GM06990 (cell line): ENCODE measurements at regions not wholly inside any gene's neighbourhood (a gene's known extent, or its start where the extent isn't known, plus 50 kb on each side); places are given as distances from the start of the nearest gene placed in this dataset.

ENCODE experiments used
- DNase-seq: peaks from one replicate; pipeline ENCODE4 v3.0.0-alpha.2; 2011; ENCODE audit not compliant: insufficient read length; ENCODE audit errors: extremely low read depth
- H3K27me3 ChIP-seq: replicated peaks from 2 replicates; pipeline ENCODE4 v1.6.0; 2011; ENCODE audit warnings: low read length; ENCODE audit not compliant: control insufficient read depth, insufficient read depth
- H3K36me3 ChIP-seq: 2 replicates; pipeline ENCODE4 v1.5.1; 2011; ENCODE audit warnings: low read length; ENCODE audit not compliant: control insufficient read depth, insufficient read depth
- H3K4me3 ChIP-seq: replicated peaks from 2 replicates; pipeline ENCODE4 v1.5.1; 2011; ENCODE audit warnings: low read depth, mild to moderate bottlenecking, control low read depth, low read length
- CTCF ChIP-seq: IDR thresholded peaks from 2 replicates; pipeline ENCODE4 v1.5.1; 2011; ENCODE audit warnings: low read length, control low read depth, mild to moderate bottlenecking, inconsistent platforms; ENCODE audit not compliant: insufficient read depth, poor library complexity, severe bottlenecking

GRCh38 chr12:65759735-65760134 is 64.5 kb upstream of the HMGA2 start:
- no peak for DNase-seq
- no peak for TF ChIP-seq CTCF
- H3K27me3 ChIP-seq: no peaks in the 10 kb centered on the region
- H3K4me3 ChIP-seq: no peak overlapping the region
- H3K36me3 ChIP-seq: no peaks in the 10 kb centered on the region

- Histone ChIP-seq H3K27me3 (no peaks in the 10 kb centered on the region), H3K36me3 (no peaks in the 10 kb centered on the region), H3K4me3 (no peak overlapping the region)
- no peak for TF ChIP-seq CTCF
- no peak for DNase-seq
Observed at GRCh38 chr12:65761301-65761700, 63.0 kb upstream of the HMGA2 start.

- TF ChIP-seq CTCF: no peak
- Histone ChIP-seq H3K27me3 (no peaks in the 10 kb centered on the region), H3K36me3 (no peaks in the 10 kb centered on the region), H3K4me3 (no peak overlapping the region)
- DNase-seq: no peak
Observed at GRCh38 chr12:65764325-65764724, 60.0 kb upstream of the HMGA2 start.

GRCh38 chr12:65765436-65765813 is 58.9 kb upstream of the HMGA2 start:
- no peak for DNase-seq
- H3K4me3 ChIP-seq: no peak overlapping the region
- no peaks in the 10 kb centered on the region for H3K27me3 ChIP-seq
- TF ChIP-seq CTCF: no peak
- H3K36me3 ChIP-seq: no peaks in the 10 kb centered on the region

GRCh38 chr12:65769880-65770279 is 54.4 kb upstream of the HMGA2 start:
- Histone ChIP-seq H3K36me3 (no peaks in the 10 kb centered on the region), H3K27me3 (no peaks in the 10 kb centered on the region), H3K4me3 (no peak overlapping the region)
- no peak for DNase-seq
- TF ChIP-seq CTCF: no peak
